HFF-Myc (cell line): ENCODE measurements at regions not wholly inside any gene's neighbourhood (a gene's known extent, or its start where the extent isn't known, plus 50 kb on each side); places are given as distances from the start of the nearest gene placed in this dataset.

Experiments used
- DNase-seq: peaks from one replicate; pipeline ENCODE4 v3.0.0-alpha.2; 2011; ENCODE audit warnings: low read depth; ENCODE audit errors: extremely low read depth
- H3K4me3 ChIP-seq: replicated peaks from 2 replicates; pipeline ENCODE4 v1.5.1; 2011; ENCODE audit warnings: low read depth, mild to moderate bottlenecking, control low read depth, low read length
- CTCF ChIP-seq: IDR thresholded peaks from 2 replicates; pipeline ENCODE4 v1.5.1; 2012; ENCODE audit warnings: mild to moderate bottlenecking, low read depth, low read length, control low read depth; ENCODE audit errors: missing control alignments

DNA sequence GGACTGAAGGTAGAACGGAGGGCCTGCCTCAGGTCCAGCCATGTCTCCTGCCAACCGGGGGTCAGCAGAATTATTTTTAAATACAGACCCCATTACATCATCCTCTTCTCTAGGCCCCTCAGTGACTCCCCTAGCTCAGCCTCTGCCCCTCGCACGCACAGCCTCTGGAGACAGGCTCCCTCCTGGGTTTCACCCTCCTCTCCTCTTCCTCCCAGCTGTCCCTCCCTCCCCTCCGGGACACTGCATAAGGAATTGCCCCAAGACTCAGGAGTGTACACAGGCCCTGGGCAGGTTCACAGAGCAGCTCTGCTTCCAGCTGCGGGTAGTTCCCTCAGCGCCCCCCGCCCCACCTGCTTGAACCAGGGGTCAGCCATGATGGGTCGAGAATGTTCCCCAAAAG, 520.2 kb upstream of the MYT1L start:
- no peak for DNase-seq
- H3K4me3 ChIP-seq, result no peak overlapping the region
- TF ChIP-seq CTCF, result no peak

DNA sequence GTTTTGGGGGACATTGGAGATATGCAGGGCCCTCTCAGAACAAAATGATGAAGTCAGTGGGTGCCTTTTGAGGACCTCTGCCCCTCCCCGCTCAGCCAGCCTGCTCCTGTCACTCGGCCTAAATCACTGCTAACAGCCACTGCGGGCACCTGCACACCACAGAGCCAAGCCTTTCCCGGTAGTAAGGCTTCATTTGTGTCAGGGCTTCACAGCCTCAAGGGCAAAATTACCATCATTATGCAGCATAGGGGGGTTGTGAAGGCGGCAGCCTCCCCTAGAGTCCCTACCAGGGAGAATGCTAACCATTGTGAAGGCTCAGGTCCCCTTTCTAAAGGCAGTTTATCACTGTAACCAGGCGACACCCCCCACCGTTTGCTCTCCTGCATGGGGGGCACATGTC, 519.8 kb upstream of the MYT1L start:
- DNase-seq, result no peak
- H3K4me3 ChIP-seq, result no peak overlapping the region
- no peak for TF ChIP-seq CTCF

- TF ChIP-seq CTCF, result no peak
- no peak for DNase-seq
- H3K4me3 ChIP-seq, result no peak overlapping the region
These were observed 519.2 kb upstream of the MYT1L start for GRCh38 chr2:2850218-2850755.

GRCh38 chr2:2849464-2850217, 518.6 kb upstream of the MYT1L start:
- TF ChIP-seq CTCF, result no peak
- no peak for DNase-seq

DNA sequence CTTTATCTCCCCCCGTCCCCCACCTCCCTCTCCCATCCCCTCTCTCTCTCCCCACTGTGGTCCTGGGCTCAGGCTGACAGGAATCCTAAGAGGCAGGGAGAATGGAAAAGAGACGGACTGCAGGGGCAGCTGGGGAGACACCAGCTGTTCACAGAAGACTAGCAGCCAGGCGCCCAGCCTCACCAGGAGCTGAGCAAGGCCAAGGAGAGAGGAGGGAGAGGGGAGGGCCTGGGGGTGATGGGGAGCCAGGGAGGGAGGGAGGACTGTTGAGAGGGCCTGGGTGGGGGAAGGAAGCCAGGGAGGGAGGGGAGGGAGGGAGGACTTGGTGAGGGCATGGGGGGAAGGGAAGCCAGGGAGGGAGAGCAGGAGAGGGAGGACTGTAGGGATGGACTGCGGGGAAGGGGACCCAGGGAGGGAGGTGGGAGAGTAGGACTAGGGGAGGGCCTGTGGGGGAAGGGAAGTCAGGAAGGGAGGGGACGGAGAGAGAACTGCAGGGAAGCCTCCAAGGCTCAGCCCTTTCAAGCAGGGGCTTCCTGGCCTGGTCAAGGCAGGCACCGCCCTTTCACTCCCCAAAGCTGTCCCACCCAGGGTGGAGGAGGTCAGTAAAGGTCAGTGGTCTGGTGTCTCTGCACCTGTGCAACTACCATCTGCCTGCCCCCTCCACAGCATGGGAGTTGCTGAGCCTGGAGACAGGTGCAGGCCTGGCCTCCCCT, 517.7 kb upstream of the MYT1L start:
- no peak for TF ChIP-seq CTCF
- DNase-seq, result no peak

More at GRCh38 chr2:2849464-2850217, 518.6 kb upstream of the MYT1L start:
- no peak overlapping the region for H3K4me3 ChIP-seq

DNA sequence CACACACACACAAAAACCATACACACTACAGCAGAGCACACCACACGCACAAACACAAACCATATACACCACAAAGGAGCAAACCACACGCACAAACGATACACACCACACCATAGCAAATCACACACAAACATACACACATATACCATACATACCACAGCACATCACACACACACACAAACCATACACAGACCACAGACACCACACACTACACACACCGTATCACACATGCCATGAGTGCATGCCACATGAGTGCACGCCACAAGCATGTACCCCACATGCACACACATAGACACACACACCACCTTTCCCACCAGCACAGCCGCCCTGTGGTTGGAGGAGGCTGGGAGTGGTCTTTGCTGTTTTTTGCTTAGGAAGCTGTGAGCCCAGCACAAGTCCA, 517.1 kb upstream of the MYT1L start:
- no peak for TF ChIP-seq CTCF
- DNase-seq, result no peak
- H3K4me3 ChIP-seq, result no peak overlapping the region

More for the DNA sequence above, 517.7 kb upstream of the MYT1L start:
- H3K4me3 ChIP-seq, result no peak overlapping the region
